Upper lobe of left lung (tissue), 4 donors: ENCODE measurements at regions not wholly inside any gene's neighbourhood (a gene's known extent, or its start where the extent isn't known, plus 50 kb on each side); places are given as distances from the start of the nearest gene placed in this dataset.

Source experiments
- CTCF ChIP-seq, 6 experiments: fragments of 450-650 bp in 4 of 6; fragments of 200-600 bp in 2 of 6; sonication (generic) in 2 of 6; IDR thresholded peaks; one replicate each; pipeline ENCODE4 v1.5.1; 2016 to 2019; ENCODE audit warnings: antibody characterized with exemption in 6 of 6
- EP300 ChIP-seq, 4 donors: sonication (generic); formaldehyde crosslinking; IDR thresholded peaks; one replicate each; pipeline ENCODE4 v1.5.1; 2017; ENCODE audit warnings: antibody characterized with exemption in 4 of 4, control low read depth in 2 of 4
- POLR2A ChIP-seq, 4 donors: fragments of 450-650 bp; IDR thresholded peaks; one replicate each; pipeline ENCODE4 v1.5.1; 2016 to 2017; ENCODE audit warnings: antibody characterized with exemption in 4 of 4, mild to moderate bottlenecking in 2 of 4
- POLR2AphosphoS5 ChIP-seq, 2 donors: sonication (generic); formaldehyde crosslinking; IDR thresholded peaks; one replicate each; pipeline ENCODE4 v1.5.1; 2017; ENCODE audit warnings: antibody characterized with exemption in 2 of 2

DNA sequence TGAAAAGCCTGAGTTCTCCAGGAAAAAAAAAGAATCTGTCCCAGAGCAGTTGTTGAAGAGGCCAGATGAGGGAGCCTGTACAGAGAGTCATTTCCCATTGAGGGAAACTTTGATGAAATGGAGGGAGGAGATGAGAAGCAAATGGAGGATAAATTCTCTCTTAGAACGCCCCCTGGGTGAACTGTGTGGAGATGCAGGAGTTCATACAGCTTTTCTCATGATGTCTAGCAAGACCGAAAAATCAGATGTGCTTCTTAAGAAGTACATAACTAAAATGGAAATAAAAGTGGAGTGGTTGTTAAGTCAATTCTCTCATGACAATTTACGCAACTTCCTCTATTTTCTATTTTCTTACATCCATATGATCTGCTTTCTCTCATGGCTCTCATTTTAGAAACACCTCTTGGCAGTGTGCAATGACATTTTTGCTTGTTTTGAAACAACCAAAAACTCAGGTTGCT, 1263.1 kb downstream of the PCDH9 start:
- TF ChIP-seq CTCF (IDR thresholded peaks at IDR 0.05) = no peak
- TF ChIP-seq POLR2A (IDR thresholded peaks at IDR 0.05) = no peak
- no peak for TF ChIP-seq POLR2AphosphoS5 (IDR thresholded peaks at IDR 0.05)
- no peak for TF ChIP-seq EP300 (IDR thresholded peaks at IDR 0.05)
